ENCODE measurements at regions not wholly inside any gene's neighbourhood (a gene's known extent, or its start where the extent isn't known, plus 50 kb on each side); places are given as distances from the start of the nearest gene placed in this dataset.

GRCh38 chr3:166422556-166422955 is 585.3 kb upstream of the BCHE start:
- no peak for DNase-seq (ENCODE audit: low read depth, low spot score)
- H3K9me3 ChIP-seq (ENCODE audit: control insufficient read depth, insufficient read depth, low read length) = peaks cover 7% of the 10 kb centered on the region; the same call in 1 of the 2 replicates
- H3K4me3 ChIP-seq (ENCODE audit: low read depth, low read length) = no peak overlapping the region
- no peak overlapping the region for H3K27ac ChIP-seq (ENCODE audit: low read depth, low read length)
- ChIA-PET CTCF (interaction anchor here (0.5 kb wide), 1 partner anchor 84 kb away, joined by 3 read pairs; no protein-coding TSS in a partner anchor), POLR2A (no interaction called here)
- TF ChIP-seq CTCF (IDR thresholded peaks at IDR 0.05; ENCODE audit: low read depth, low read length) = no peak
- no peaks in the 10 kb centered on the region for H3K27me3 ChIP-seq (ENCODE audit: control insufficient read depth, insufficient read depth, low read length)

- H3K9me3 ChIP-seq (ENCODE audit: control insufficient read depth, insufficient read depth, low read length) = peaks cover 7% of the 10 kb centered on the region; the same call in 1 of the 2 replicates
- POLR2A ChIA-PET = no interaction called here
Measured at GRCh38 chr3:166420071-166420470, 582.8 kb upstream of the BCHE start.

GRCh38 chr3:166405896-166406295 is 568.7 kb upstream of the BCHE start:
- Histone ChIP-seq H3K27me3 (ENCODE audit: control insufficient read depth, insufficient read depth, low read length) (no peaks in the 10 kb centered on the region), H3K27ac (ENCODE audit: low read depth, low read length) (no peak overlapping the region), H3K4me3 (ENCODE audit: low read depth, low read length) (no peak overlapping the region), H3K9me3 (ENCODE audit: control insufficient read depth, insufficient read depth, low read length) (no peaks in the 10 kb centered on the region)
- TF ChIP-seq CTCF (IDR thresholded peaks at IDR 0.05; ENCODE audit: low read depth, low read length) = no peak
- ChIA-PET CTCF (no interaction called here), POLR2A (no interaction called here)
- no peak for DNase-seq (ENCODE audit: low read depth, low spot score)

More at GRCh38 chr3:166420071-166420470, 582.8 kb upstream of the BCHE start:
- Histone ChIP-seq H3K27ac (ENCODE audit: low read depth, low read length) (no peak overlapping the region), H3K4me3 (ENCODE audit: low read depth, low read length) (no peak overlapping the region), H3K27me3 (ENCODE audit: control insufficient read depth, insufficient read depth, low read length) (no peaks in the 10 kb centered on the region)
- DNase-seq (ENCODE audit: low read depth, low spot score) = no peak
- CTCF ChIA-PET = no interaction called here
- no peak for TF ChIP-seq CTCF (IDR thresholded peaks at IDR 0.05; ENCODE audit: low read depth, low read length)

- Histone ChIP-seq H3K9me3 (ENCODE audit: control insufficient read depth, insufficient read depth, low read length) (no peaks in the 10 kb centered on the region), H3K27ac (ENCODE audit: low read depth, low read length) (no peak overlapping the region), H3K27me3 (ENCODE audit: control insufficient read depth, insufficient read depth, low read length) (no peaks in the 10 kb centered on the region), H3K4me3 (ENCODE audit: low read depth, low read length) (no peak overlapping the region)
- CTCF ChIA-PET = no interaction called here
- no peak for TF ChIP-seq CTCF (IDR thresholded peaks at IDR 0.05; ENCODE audit: low read depth, low read length)
- no peak for DNase-seq (ENCODE audit: low read depth, low spot score)
- POLR2A ChIA-PET = no interaction called here
Measured at GRCh38 chr3:166405465-166405864, 568.2 kb upstream of the BCHE start.

GRCh38 chr3:166390303-166390702 is 553.1 kb upstream of the BCHE start:
- H3K27me3 ChIP-seq (ENCODE audit: control insufficient read depth, insufficient read depth, low read length) = no peaks in the 10 kb centered on the region
- H3K9me3 ChIP-seq (ENCODE audit: control insufficient read depth, insufficient read depth, low read length) = no peaks in the 10 kb centered on the region
- TF ChIP-seq CTCF (IDR thresholded peaks at IDR 0.05; ENCODE audit: low read depth, low read length) = no peak
- ChIA-PET POLR2A (no interaction called here), CTCF (no interaction called here)
- DNase-seq (ENCODE audit: low read depth, low spot score) = no peak
- no peak overlapping the region for H3K27ac ChIP-seq (ENCODE audit: low read depth, low read length)
- no peak overlapping the region for H3K4me3 ChIP-seq (ENCODE audit: low read depth, low read length)

Data from AG04450 (cell line).